GM21447 (cell line): ENCODE measurements at regions not wholly inside any gene's neighbourhood (a gene's known extent, or its start where the extent isn't known, plus 50 kb on each side); places are given as distances from the start of the nearest gene placed in this dataset.
"Not testable (repeated sequence)": the region's sequence is repeated elsewhere in the genome, so short reads cannot be mapped to it uniquely, and the experiment has no call there.

Experiments used
- ATAC-seq: cut with Tn5 transposase; IDR thresholded peaks from one replicate; pipeline ENCODE4 v1.9.1; 2021; ENCODE audit not compliant: unreplicated experiment

DNA sequence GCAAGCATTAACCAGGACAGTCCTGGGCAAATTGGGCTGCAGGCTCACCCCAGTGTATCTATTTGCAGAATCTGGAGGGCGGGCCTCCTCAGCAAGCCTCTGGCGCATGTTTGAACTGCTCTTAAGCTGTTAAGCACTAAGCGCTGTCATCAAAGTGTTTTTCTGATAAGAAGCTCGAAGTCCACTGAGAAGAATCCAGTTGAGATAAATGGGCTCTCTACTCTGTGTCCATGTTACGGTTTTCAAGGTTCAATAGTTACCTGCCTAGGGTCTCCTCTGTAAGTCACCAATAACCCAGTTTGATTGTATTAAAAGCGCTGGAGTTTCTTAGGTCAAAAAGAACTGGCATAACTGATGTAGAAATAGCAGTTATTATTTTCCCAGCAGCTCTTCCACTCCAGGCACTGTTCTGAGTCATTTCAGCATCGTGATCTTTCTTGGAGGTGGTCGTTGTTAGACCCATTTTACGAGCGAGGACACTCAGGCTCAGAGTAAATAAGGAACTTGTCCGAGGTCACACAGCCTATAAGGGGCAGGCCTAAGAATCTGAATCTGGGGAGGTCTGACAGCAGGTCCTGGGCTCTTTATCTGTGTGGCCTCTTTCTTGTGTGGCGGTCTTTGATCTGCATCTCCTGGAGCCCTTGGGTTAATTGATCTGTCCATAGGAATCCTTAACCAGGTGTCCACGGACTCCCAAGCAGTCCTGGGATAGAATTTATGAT, 207.4 kb upstream of the ZNF217 start:
- ATAC-seq, result no peak

DNA sequence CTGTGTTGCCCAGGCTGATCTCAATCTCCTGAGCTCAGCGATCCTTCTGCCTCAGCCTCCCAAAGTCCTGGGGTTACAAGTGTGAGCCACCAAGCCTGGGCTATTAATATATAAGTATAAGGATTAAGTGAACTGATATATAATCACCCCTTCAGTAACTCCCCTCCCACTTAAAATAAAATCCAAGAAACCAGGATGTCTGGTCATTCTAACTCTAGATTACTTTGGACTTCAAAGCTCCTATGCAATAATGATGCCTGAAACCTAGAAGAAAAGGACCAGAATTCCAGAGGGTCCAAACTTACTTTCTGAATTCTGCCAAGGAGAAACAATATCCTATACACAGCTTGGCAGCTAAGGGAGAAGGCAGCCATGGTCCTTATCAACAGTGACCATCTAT, 206.8 kb upstream of the ZNF217 start:
- no peak for ATAC-seq

DNA sequence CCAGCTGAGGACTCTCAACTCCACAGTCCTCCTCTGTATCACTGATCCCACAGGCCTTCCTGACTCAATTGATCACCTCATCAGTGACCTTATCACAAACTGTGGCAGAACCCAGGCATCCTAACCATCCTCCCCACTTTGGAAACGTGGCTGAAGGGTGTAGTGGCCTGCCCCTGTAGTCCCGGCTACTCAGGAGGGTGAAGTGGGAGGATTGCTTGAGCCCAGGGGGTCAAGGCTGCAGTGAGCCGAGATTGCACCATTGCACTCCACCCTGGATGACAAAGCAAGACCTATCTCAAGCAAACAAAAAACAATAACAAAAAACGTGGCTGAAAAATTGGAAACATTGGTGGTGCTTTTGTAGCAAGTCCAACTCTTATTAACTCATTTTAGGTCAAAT, 203.4 kb upstream of the ZNF217 start:
- no peak for ATAC-seq

GRCh38 chr20:53795170-53795569, 201.5 kb upstream of the ZNF217 start:
- no peak for ATAC-seq

GRCh38 chr20:53794529-53795115, 201.0 kb upstream of the ZNF217 start:
- no peak for ATAC-seq

- ATAC-seq, result no peak
Measured at GRCh38 chr20:53793783-53794383, 200.2 kb upstream of the ZNF217 start.

DNA sequence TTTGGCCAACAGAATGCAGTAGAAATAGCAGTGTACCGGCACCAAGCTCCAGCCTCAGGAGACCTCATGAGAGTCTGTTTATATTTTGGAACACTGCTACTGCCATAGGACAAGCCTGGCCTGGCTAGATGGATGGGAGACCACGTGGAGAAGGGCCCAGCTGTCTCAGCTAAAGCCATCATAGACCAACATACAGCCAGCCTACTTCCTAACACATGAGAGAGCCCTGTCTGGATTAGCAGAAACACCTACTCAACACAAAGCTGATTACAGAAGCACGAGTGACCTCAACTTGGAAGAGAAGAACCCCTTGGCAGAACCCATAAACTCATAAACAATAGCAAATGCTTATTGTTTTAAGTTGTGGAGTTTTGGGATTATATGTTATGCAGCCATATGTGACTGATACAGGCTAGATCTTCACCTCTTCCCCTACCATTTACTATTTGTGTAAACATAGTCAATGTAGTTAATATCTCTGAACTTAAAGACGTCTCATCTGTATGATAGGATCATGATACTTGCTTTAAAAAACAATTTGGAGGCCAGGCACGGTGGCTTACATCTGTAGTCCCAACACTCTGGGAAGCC, 199.4 kb upstream of the ZNF217 start:
- ATAC-seq, result no peak

DNA sequence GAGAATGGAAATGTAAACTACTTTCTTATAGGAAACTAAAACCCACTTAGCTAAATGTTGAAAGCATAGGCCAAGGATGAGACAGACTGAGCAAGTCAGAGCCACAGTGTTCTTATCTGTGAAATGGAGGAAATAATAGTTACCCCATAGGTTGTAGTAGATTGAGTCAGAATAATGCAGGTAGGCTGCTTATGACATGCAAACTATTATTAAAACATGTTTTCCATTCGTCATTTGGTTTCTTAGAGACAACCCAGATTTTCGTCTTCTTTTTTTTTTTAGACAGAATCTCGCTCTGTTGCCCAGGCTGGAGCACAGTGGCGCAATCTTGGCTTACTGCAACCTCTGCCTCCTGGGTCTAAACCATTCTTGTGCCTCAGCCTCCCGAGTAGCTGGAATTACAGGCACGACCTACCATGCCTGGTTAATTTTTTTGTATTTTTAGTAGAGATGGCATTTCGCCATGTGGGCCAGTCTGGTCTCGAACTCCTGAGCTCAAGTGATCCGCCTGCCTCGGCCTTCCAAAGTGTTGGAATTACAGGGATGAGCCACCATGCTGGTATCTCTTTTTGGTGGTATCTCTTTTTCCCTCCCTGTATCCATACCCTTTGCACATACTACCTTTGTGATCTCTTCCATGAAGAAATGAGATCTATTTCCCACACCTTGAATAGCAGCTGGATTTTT, 196.5 kb upstream of the ZNF217 start:
- ATAC-seq, result no peak

GRCh38 chr20:53788253-53789022, 194.8 kb upstream of the ZNF217 start:
- ATAC-seq, result no peak

DNA sequence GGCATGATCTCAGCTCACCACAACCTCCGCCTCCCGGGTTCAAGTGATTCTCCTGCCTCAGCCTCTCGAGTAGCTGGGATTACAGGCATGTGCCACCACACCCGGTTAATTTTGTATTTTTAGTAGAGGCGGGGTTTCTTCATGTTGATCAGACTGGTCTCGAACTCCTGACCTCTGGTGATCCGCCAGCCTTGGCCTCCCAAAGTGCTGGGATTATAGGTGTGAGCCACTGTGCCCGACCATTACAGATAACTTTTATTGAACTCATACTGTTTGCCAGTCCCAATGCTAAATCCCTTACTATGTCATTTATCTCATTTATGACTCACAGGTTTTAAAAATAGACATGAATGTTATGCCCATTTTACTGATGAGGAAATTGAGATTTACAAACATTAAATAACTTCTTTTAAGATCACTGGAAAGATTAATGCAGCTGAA, 193.9 kb upstream of the ZNF217 start:
- ATAC-seq, result not testable (repeated sequence)

- no peak for ATAC-seq
Measured at GRCh38 chr20:53786445-53787267, 193.0 kb upstream of the ZNF217 start.

- no peak for ATAC-seq
Measured at GRCh38 chr20:53786071-53786444, 192.4 kb upstream of the ZNF217 start.

DNA sequence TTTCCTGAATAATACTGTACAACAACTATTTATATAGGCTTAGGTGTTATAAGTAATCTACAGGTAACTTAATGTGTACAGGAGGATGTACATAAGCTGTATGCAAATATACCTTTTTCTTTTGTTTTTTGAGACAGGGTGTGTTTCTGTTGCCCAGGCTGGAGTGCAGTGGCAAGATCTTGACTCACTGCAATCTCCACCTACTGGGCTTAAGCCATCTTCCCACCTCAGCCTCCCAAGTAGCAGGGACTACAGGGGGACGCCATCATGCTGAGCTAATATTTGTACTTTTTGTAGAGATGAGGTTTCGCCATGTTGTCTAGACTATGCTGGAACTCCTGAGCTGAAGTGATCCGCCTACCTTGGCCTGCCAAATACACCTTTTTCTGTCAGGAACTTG, 191.7 kb upstream of the ZNF217 start:
- ATAC-seq, result no peak

DNA sequence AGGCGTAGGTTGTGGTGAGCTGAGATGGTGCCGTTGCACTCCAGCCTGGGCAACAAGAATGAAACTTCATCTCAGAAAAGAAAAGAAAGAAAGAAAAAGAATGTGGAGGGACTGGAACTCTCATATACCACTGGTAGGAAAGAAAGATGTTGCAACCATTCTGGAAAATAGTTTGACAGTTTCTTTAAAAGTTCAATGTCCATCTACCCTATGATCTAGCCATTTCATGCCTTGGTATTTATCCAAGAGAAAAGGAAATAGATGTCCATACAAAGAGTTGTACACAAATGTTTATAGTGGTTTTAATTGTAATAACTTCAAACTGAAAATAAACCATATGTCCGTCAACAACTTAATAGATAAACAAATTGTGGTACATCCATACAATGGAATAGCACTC, 190.1 kb upstream of the ZNF217 start:
- no peak for ATAC-seq

GRCh38 chr20:53782612-53783246, 189.1 kb upstream of the ZNF217 start:
- ATAC-seq, result no peak

DNA sequence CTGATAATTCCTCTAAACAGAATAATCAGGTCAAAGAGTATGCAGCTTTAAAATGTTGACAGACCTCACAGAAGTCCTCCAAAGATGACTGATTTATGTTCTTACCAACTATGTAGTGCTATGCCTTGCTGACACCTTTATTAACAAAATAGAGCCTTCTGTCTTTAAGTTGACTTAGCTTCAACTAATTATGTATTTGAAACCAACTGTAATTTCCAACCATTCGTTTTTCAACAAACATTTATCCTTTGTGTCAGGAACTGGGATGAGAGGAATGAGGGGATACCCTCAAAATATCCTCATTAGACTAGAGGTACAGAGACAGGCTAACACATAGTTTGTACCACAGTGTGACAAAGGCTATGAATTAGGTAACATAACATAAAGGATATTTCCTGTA, 186.2 kb upstream of the ZNF217 start:
- no peak for ATAC-seq

DNA sequence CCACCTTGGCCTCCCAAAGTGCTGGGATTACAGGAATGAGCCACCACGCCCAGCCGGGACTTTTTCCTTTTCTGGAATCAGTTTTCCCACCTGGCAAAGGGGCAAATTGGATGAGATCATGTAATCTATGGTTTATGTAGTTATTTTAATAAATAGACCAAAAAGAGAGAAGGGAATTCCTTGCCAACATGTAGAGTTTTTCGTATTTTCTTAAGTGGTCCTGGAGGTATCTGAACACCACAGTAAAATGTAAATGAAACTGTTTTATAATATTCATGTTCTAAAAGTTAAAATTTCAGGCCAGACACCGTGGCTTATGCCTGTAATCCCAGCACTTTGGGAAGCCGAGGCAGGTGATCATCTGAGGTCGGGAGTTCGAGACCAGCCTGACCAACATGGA, 185.1 kb upstream of the ZNF217 start:
- ATAC-seq, result no peak

- no peak for ATAC-seq
Measured at GRCh38 chr20:53778041-53778516, 184.4 kb upstream of the ZNF217 start.

DNA sequence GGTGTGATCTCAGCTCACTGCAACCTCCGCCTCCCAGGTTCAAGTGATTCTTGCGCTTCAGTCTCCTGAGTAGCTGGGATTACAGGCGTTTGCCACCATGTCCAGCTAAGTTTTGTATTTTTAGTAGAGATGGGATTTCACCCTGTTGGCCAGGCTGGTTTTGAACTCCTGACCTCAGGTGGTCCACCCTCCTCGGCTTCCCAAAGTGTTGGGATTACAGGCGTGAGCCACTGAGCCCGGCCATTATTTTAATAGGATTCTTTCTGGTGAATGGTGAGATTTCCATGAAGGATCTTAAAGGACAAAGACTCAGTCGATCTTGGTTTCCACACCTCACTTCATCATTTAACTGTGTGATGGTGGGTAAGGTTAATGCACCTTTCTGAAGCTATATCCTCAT, 183.8 kb upstream of the ZNF217 start:
- not testable (repeated sequence) for ATAC-seq
